Activated T-helper 1 cell treated with anti-CD3 and anti-CD28 coated beads, Interleukin-12 subunit alpha, Interleukin-12 subunit beta, Interleukin-2, Interleukin-4 antibody, amounts not matched to agents 30 ng/mL and 10 ng/mL and 1 ng/mL, durations not matched to agents 14 hours and 24 hours and 36 hours (primary cell): ENCODE measurements at regions not wholly inside any gene's neighbourhood (a gene's known extent, or its start where the extent isn't known, plus 50 kb on each side); places are given as distances from the start of the nearest gene placed in this dataset.

Source experiments
- DNase-seq: peaks from one replicate; pipeline ENCODE4 v3.0.0; 2021; ENCODE audit warnings: low spot score
- H3K27ac Mint-ChIP-seq: one replicate; pipeline ENCODE4 v1.8.0; 2021; ENCODE audit warnings: mild to moderate bottlenecking, mixed read lengths
- H3K27me3 Mint-ChIP-seq: one replicate; pipeline ENCODE4 v1.8.0; 2022; ENCODE audit warnings: mild to moderate bottlenecking, moderate library complexity, mixed read lengths; ENCODE audit not compliant: insufficient read depth
- H3K36me3 Mint-ChIP-seq: one replicate; pipeline ENCODE4 v1.8.0; 2021; ENCODE audit warnings: low read depth, mixed read lengths
- H3K4me1 Mint-ChIP-seq: one replicate; pipeline ENCODE4 v1.8.0; 2021; ENCODE audit warnings: low read depth, mixed read lengths
- H3K4me3 Mint-ChIP-seq: one replicate; pipeline ENCODE4 v1.8.0; 2021; ENCODE audit warnings: mild to moderate bottlenecking, moderate library complexity, mixed read lengths
- H3K9me3 Mint-ChIP-seq: one replicate; pipeline ENCODE4 v1.8.0; 2021; ENCODE audit warnings: mixed read lengths
- intact Hi-C: fragments of 100-400 bp; cut with micrococcal nuclease; formaldehyde crosslinking; loops from one replicate; pipeline ENCODE4 v1.15.1; 2024

DNA sequence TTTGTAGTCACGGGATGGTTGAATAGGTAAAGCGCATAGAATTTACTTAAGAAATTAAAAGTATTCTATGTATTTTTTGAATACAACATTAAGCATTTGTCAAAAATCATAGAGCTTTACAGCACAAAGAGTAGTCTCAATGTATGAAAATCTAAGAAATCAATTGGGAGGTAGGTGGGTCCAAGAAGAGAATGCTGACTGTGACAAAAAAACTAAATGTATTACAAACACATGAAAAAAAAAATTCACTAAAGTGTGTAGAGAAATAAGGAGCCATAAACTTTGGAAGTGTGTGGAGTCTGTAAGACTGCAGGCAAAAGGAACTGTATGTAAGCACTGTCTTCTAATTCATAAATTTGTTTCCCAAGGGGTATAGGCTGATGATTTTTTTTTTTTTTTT, 558.3 kb downstream of the JRKL start:
- no peaks in the 10 kb centered on the region for H3K4me1 Mint-ChIP-seq
- no peak overlapping the region for H3K4me3 Mint-ChIP-seq
- intact Hi-C loops: no loop called here
- H3K27me3 Mint-ChIP-seq: no peaks in the 10 kb centered on the region
- DNase-seq: no peak
- H3K9me3 Mint-ChIP-seq: no peaks in the 10 kb centered on the region
- no peaks in the 10 kb centered on the region for H3K36me3 Mint-ChIP-seq
- H3K27ac Mint-ChIP-seq: no peak overlapping the region

DNA sequence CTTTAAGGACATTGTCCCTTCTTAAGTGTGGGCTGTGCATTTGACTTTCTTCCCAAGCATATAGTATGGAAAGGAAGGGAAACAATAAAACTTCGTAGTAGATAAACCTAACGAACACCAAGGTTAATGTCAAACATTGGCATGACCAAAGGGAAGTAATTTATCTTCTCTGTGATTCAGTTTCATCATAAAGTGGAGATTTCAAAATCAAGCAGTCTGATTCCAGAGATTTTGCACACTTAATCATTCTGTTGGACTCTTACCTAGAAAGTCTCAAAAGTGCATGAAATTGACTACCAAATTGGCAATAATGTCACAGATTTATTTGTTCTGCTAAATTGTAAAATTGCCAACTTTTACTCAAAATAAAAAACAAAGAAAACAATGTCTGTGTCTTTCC, 559.7 kb downstream of the JRKL start:
- H3K4me1 Mint-ChIP-seq: no peaks in the 10 kb centered on the region
- intact Hi-C loops: no loop called here
- no peak overlapping the region for H3K27ac Mint-ChIP-seq
- H3K9me3 Mint-ChIP-seq: no peaks in the 10 kb centered on the region
- no peak overlapping the region for H3K4me3 Mint-ChIP-seq
- no peaks in the 10 kb centered on the region for H3K36me3 Mint-ChIP-seq
- DNase-seq: no peak
- H3K27me3 Mint-ChIP-seq: no peaks in the 10 kb centered on the region

DNA sequence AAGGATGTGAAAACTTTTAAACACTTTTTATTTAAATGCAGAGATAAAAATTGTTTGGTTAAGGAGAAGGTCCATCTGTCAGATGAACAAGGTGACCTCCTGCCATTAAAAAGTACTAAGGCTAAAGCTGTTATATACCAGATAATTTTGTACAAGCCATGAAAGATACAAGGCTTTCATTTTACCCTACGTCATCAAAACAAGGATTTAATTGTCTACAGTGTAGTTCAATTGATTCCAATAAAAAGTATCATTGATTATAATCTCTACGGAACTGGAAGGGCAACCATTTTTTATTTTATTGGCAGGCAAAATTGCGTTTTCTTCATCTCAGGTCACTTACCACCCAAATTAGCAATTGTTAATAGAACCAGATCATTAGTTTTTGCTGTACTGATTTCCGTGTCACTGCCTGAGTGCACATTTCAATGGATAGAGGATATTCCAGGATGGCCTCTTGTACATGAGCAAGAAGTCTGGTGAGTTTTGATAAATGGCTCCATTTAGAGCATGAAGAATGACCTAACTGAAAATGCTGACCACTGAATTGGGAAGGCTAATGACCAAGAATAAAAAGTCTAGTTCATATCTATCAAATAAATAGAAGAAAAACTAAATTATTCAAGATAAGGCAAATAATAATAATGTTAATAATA, 564.9 kb downstream of the JRKL start:
- intact Hi-C loops: no loop called here
- no peaks in the 10 kb centered on the region for H3K36me3 Mint-ChIP-seq
- H3K27me3 Mint-ChIP-seq: no peaks in the 10 kb centered on the region
- H3K9me3 Mint-ChIP-seq: no peaks in the 10 kb centered on the region
- no peak for DNase-seq
- H3K4me3 Mint-ChIP-seq: no peak overlapping the region
- H3K4me1 Mint-ChIP-seq: no peaks in the 10 kb centered on the region
- H3K27ac Mint-ChIP-seq: no peak overlapping the region

DNA sequence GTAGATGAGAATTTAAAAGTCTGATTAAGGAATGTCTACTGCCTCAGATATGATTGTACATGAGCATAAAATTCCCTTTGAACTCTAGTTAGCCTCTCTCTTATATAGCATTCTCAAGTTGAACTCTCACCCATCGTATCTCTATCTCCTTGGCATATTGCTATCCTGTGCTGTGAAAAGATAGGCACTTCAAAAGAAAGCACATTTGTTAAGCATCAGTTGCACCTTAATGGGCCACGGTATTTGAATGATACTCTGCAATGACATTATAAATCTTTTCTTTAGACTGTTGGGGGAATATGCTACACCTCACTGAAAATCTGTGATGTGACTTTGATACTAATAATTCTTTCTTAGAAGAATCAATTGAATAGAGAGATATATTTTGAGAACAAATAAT, 570.7 kb downstream of the JRKL start:
- Mint-ChIP-seq H3K27me3 (no peaks in the 10 kb centered on the region), H3K4me1 (no peaks in the 10 kb centered on the region), H3K4me3 (no peak overlapping the region), H3K9me3 (no peaks in the 10 kb centered on the region), H3K36me3 (no peaks in the 10 kb centered on the region), H3K27ac (no peak overlapping the region)
- DNase-seq: no peak
- intact Hi-C loops: no loop called here

DNA sequence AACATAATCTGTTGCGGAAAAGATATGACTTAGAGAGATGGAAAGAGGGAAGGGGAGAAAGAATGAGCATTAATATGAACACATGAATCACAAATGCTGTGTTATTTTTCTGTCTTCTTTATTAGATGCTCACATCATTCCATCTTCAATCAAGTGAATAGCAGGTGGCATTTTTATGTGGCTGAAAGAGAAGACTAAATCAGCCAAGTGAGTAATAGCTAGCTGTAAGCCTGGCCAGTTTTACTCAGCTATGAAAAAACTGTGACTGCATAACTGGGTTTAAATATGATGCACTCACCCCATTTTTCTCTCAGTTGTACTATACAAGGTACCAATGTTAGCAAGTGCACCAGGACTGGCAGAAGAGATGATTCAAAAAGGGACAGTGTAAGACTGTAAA, 571.1 kb downstream of the JRKL start:
- Mint-ChIP-seq H3K4me1 (no peaks in the 10 kb centered on the region), H3K27ac (no peak overlapping the region), H3K36me3 (no peaks in the 10 kb centered on the region), H3K27me3 (no peaks in the 10 kb centered on the region), H3K9me3 (no peaks in the 10 kb centered on the region), H3K4me3 (no peak overlapping the region)
- intact Hi-C loops: no loop called here
- DNase-seq: no peak

DNA sequence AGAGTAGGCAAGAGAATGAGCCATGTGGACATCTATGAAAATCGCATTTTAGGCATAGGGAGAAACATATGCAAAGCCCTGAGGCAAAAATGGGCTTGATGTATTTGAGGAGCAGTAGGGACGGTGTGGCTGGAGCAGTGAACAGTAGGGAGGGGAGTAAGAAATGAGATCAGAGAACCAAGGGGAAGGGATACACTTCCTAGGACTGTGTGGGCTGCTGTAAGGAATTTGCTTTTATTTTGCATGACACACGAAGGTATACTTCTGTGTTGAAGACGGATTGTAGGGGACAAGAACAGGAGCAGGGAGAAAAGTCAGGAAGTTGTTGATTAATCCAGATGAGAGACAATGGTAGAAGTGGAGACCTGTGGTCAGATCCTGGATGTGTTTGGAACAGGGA, 572.1 kb downstream of the JRKL start:
- H3K36me3 Mint-ChIP-seq: no peaks in the 10 kb centered on the region
- no peaks in the 10 kb centered on the region for H3K9me3 Mint-ChIP-seq
- no peaks in the 10 kb centered on the region for H3K4me1 Mint-ChIP-seq
- no peaks in the 10 kb centered on the region for H3K27me3 Mint-ChIP-seq
- no peak overlapping the region for H3K4me3 Mint-ChIP-seq
- no peak overlapping the region for H3K27ac Mint-ChIP-seq
- intact Hi-C loops: no loop called here
- no peak for DNase-seq

DNA sequence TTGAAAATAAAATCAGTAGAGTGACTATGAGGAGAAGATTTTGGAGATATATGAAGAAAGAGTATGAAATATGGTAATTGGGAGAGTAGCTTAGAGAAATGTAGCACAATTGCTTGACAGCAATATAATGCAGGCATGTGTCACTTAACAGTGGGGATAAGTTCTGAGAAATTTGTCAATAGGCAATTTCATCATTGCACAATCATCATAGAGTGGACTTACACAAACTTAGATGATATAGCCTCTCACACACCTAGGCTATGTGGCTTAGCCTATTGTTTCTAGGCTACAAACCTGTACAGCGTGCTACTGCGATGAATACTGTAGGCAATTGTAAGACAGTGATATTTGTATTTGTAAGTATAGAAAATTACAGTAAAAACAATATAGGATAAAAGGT, 573.6 kb downstream of the JRKL start:
- no peak for DNase-seq
- intact Hi-C loops: no loop called here
- H3K4me3 Mint-ChIP-seq: no peak overlapping the region
- H3K9me3 Mint-ChIP-seq: no peaks in the 10 kb centered on the region
- H3K36me3 Mint-ChIP-seq: no peaks in the 10 kb centered on the region
- no peak overlapping the region for H3K27ac Mint-ChIP-seq
- H3K4me1 Mint-ChIP-seq: no peaks in the 10 kb centered on the region
- no peaks in the 10 kb centered on the region for H3K27me3 Mint-ChIP-seq

DNA sequence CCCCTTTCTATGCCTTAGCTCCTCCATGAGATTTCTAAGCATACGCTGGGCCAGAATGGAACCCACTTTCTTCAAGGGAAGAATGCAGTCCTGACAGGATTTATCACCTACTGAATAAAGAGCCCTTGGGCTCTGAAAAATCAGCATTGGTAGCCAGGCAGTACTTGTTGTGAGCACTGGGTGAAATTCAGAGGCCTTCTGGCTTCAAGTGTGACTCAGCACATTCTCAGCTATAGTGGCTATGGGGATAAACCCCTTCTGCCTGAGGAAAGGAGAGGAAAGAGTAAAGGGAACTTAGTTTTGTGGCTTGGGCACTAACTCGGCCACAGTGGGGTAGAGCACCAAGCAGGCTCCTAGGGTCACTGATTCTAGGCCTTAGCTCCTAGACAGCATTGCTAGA, 574.8 kb downstream of the JRKL start:
- no peaks in the 10 kb centered on the region for H3K9me3 Mint-ChIP-seq
- no peaks in the 10 kb centered on the region for H3K4me1 Mint-ChIP-seq
- no peak for DNase-seq
- H3K27me3 Mint-ChIP-seq: no peaks in the 10 kb centered on the region
- no peak overlapping the region for H3K4me3 Mint-ChIP-seq
- H3K36me3 Mint-ChIP-seq: no peaks in the 10 kb centered on the region
- no peak overlapping the region for H3K27ac Mint-ChIP-seq
- intact Hi-C loops: no loop called here

DNA sequence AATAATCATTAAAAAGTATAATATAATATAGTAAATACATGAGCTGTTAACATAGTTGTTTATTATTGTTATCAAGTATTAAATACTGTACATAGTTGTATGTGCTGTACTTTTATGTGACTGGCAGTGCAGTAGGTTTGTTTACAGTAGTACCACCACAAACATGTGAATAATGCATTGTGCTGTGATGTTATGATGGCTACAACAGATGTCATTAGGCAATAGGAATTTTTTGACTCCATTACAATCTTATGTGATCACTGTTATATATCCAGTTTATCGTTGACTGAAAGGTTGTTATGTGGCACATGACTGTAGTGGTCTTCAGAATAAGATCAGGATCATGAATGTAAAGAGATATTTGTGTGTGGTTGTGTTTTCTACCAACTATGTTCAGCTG, 577.8 kb downstream of the JRKL start:
- intact Hi-C loops: no loop called here
- Mint-ChIP-seq H3K36me3 (no peaks in the 10 kb centered on the region), H3K4me3 (no peak overlapping the region), H3K27me3 (no peaks in the 10 kb centered on the region), H3K4me1 (no peaks in the 10 kb centered on the region), H3K9me3 (no peaks in the 10 kb centered on the region), H3K27ac (no peak overlapping the region)
- DNase-seq: no peak

DNA sequence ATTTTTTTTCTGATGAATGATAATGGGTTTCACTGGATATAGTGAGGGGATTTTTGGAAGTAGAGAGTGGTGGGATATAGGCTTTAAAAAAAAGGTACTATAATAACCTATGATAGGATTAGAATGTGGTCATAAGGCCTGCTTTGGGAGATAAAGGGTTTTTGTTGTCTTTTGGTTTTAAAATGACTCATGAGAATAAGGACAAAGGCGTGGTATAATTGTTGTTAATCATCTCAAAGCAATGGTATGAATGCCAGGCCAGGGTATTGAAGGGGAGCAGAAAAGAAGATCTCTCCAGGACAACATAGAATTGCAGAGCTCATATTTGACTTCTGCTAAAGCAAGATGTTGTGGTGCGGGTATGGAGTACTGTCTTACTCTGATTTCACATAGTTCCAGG, 579.4 kb downstream of the JRKL start:
- intact Hi-C loops: no loop called here

DNA sequence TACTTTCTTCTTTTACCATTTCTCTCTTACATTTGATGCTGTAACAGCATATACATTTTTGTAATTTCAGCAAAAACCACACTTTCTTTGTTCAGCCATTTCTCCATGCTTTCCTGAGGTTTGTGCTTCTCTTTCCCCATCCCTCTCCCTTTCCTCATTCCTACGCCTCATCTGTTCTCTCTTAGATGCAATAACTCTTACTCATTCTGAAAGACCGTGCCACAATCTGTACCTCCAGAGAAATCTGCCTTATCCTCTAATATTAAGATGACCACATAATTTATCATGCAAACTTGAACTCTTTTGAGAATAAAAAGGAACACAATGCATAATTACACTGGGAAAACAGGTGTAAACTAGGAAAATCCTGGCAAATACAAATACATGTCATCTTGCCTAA, 588.9 kb downstream of the JRKL start:
- DNase-seq: no peak
- Mint-ChIP-seq H3K36me3 (no peaks in the 10 kb centered on the region), H3K4me1 (no peaks in the 10 kb centered on the region), H3K4me3 (no peak overlapping the region), H3K9me3 (no peaks in the 10 kb centered on the region), H3K27me3 (no peaks in the 10 kb centered on the region), H3K27ac (no peak overlapping the region)
- intact Hi-C loops: no loop called here

More for the DNA sequence above, 579.4 kb downstream of the JRKL start:
- H3K4me1 Mint-ChIP-seq: no peaks in the 10 kb centered on the region
- H3K9me3 Mint-ChIP-seq: no peaks in the 10 kb centered on the region
- no peaks in the 10 kb centered on the region for H3K27me3 Mint-ChIP-seq
- H3K27ac Mint-ChIP-seq: no peak overlapping the region
- H3K36me3 Mint-ChIP-seq: no peaks in the 10 kb centered on the region
- no peak overlapping the region for H3K4me3 Mint-ChIP-seq
- DNase-seq: no peak

DNA sequence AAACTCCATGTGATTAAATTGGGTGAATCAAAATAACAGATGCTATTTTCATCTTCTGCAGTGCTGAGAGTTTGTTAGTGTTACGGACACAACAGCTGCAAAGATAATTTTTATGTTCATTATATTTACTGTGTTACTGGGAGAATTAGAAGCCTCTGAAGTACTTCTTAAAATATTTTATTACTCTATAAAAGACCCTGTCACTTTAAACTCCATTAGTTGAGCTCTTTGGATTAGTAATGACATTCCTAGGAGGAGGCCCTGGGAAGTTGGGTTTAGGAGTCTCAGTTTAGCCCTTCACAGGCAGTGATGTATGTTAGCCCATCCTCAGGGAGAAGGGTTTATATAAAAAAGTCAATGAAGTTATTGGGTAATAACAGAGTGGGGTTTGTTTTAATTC, 596.7 kb downstream of the JRKL start:
- Mint-ChIP-seq H3K27me3 (no peaks in the 10 kb centered on the region), H3K4me1 (no peaks in the 10 kb centered on the region), H3K9me3 (no peaks in the 10 kb centered on the region), H3K36me3 (no peaks in the 10 kb centered on the region), H3K27ac (no peak overlapping the region), H3K4me3 (no peak overlapping the region)
- intact Hi-C loops: no loop called here
- no peak for DNase-seq

DNA sequence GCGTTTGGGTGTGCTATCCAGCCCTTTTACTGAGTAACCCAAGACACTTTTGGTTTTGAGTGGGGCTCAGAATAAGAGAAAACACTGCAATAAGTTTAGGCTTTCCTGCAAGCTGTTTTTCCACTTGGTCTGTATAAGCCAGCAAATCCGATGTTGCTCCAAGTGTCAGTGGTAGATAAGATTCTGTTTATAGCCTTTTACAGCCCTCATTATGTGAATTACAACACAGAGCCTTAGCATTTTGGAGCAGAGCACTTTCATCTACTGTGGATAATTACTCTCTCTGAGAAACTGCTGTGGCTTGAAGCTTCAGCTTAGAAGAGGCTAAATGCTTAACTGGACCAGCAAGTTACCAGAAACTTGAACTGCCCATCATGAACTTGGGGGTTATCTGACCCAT, 601.1 kb downstream of the JRKL start:
- Mint-ChIP-seq H3K36me3 (no peaks in the 10 kb centered on the region), H3K4me1 (no peaks in the 10 kb centered on the region), H3K4me3 (no peak overlapping the region), H3K27ac (no peak overlapping the region), H3K27me3 (no peaks in the 10 kb centered on the region), H3K9me3 (no peaks in the 10 kb centered on the region)
- intact Hi-C loops: no loop called here
- no peak for DNase-seq

DNA sequence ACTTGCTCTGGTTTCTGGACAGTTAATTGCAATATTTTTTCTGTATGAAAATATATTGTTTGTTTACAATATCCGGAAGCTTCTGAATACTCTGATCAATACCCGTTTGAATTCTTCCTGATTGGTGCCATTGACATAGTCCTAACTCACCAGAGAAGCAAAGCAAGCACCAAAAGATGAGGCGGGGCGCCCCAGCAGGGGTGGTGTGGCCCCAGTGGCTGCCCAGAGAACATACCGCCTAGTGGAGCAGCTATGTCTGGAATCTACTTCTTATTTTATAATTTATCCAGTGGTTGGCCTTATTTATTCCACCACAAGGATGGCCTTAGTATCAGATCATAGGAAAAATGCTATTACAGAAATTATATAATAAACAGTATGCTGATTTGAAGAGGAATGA, 610.7 kb downstream of the JRKL start:
- Mint-ChIP-seq H3K27ac (no peak overlapping the region), H3K4me3 (no peak overlapping the region), H3K36me3 (no peaks in the 10 kb centered on the region), H3K9me3 (no peaks in the 10 kb centered on the region), H3K4me1 (no peaks in the 10 kb centered on the region), H3K27me3 (no peaks in the 10 kb centered on the region)
- intact Hi-C loops: no loop called here
- no peak for DNase-seq
